Activated T-cell treated with anti-CD3 and anti-CD28 coated beads, Interleukin-2, amount 50 U/mL, for 72 hours (primary cell): ENCODE measurements at regions not wholly inside any gene's neighbourhood (a gene's known extent, or its start where the extent isn't known, plus 50 kb on each side); places are given as distances from the start of the nearest gene placed in this dataset.
"Not testable (repeated sequence)": the region's sequence is repeated elsewhere in the genome, so short reads cannot be mapped to it uniquely, and the experiment has no call there.

Experiments
- ATAC-seq, 2 donors: fragments of 150-1000 bp; cut with Tn5 transposase; replicated peaks in 1 of 2; 2 replicates each; pipeline ENCODE4 v1.10.0; 2021; ENCODE audit warnings: moderate library complexity in 2 of 2, mild to moderate bottlenecking in 1 of 2
- DNase-seq, 2 donors: peaks; one replicate each; pipeline ENCODE4 v3.0.0; 2021 to 2022; ENCODE audit warnings: mixed read lengths in 1 of 2
- H3K27ac Mint-ChIP-seq: one replicate; pipeline ENCODE4 v1.8.0; 2022; ENCODE audit warnings: mild to moderate bottlenecking, moderate library complexity, mixed read lengths
- H3K27me3 Mint-ChIP-seq: one replicate; pipeline ENCODE4 v1.8.0; 2022; ENCODE audit warnings: low read depth, mixed read lengths
- H3K36me3 Mint-ChIP-seq, 2 donors: one replicate each; pipeline ENCODE4 v1.8.0; 2022; ENCODE audit warnings: mixed read lengths in 2 of 2, mild to moderate bottlenecking in 1 of 2; ENCODE audit not compliant: insufficient read depth in 2 of 2
- H3K4me1 Mint-ChIP-seq: one replicate; pipeline ENCODE4 v1.8.0; 2022; ENCODE audit warnings: low read depth, mixed read lengths
- H3K4me3 Mint-ChIP-seq, 2 donors: one replicate each; pipeline ENCODE4 v1.8.0; 2022; ENCODE audit warnings: mild to moderate bottlenecking in 2 of 2, mixed read lengths in 2 of 2, moderate library complexity in 2 of 2
- H3K9me3 Mint-ChIP-seq, 2 donors: one replicate each; pipeline ENCODE4 v1.8.0; 2022; ENCODE audit warnings: mixed read lengths in 2 of 2

DNA sequence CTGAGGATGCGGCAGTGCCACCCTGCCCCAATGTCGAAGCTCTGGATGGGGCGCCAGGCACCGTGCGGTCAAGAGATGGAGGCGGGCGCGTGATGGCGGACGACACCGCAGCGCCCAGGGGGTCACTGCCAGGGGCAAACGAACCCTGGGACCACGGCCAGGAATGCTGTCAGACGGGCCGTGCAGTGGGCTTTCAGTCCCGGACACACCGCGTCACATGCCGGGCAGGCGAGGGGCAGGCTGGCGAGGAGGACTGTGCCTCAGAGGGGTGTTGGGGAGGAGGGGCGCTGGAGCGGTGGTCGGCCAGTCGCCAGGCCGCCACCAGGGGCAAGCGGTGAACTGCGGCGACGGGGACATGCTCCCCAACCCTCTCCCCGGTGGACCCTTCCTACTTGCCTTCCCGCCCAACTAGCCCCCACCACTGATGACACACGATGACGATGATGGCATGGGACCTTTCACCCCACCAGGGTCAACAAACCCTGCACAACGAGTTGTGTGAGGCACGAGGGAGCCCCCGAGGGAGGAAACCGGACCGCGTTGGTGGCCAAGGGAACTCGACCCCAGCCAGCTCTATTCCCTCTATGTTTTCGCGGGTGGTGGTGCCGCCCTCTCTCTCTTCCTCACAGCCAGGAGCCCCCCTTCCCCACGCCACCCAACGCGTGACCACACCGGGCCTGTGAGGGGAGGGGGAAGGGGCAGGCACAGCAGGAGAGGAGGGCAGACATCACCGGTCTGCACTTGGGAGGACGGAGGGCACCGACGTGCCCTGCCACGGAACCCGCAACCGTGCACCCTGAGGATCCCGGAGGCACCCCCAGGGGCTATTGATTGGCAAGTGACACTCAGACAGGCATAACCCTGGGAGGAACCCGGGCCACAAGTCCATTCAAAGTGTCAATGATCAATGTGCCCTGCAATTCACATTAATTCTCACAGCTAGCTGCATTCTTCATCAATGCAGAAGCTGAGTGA lies 1960.9 kb upstream of the DEFB115 start:
- Mint-ChIP-seq H3K27ac (no peak overlapping the region), H3K9me3 (peaks cover 10 to 19% of the 10 kb centered on the region in 2 donors), H3K27me3 (no peaks in the 10 kb centered on the region), H3K4me1 (no peaks in the 10 kb centered on the region), H3K36me3 (peaks cover 17 to 20% of the 10 kb centered on the region in 2 donors), H3K4me3 (no peak overlapping the region)
- ATAC-seq (no peak), DNase-seq (no peak)

DNA sequence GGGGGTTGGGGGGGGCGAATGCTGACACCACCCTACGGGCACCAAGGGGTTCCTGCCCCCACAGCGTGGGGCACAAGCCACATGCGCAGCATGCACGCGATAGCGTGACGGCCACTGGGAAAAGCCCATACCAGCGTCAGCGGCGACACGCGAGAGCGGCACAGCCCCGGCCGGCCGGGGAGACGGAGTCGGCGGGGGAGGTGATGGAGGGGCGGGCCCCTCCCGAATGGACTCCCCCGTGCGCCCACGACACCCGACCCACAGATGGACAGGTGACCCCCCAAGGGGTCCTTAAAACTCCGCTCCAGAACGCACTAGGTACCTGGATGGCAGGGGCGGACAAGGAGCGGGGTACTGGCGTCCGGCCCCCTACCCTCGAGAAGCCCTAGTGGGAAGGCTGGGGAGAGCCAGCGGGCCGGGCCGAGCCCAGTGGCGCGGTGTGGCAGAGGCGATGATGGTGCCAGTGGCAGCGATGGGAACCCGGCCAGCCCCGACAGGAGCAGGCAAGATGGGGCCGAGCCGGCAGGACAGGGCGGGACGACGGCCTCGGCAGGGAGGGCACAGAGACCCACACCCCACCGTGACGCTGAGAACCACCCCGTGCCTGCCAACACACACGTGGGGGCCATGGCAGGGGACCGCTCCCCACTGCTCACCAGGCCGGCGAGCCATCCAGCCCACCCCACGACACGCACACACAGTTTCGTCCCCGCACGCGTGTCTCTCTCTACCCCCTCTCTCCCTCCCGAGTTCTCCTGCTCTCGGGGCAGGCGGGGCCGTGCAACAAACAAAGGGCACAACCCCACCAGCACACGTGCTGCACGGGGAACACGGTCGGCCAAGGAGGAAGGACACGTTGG lies 1959.8 kb upstream of the DEFB115 start:
- Mint-ChIP-seq H3K27me3 (no peaks in the 10 kb centered on the region), H3K27ac (no peak overlapping the region), H3K4me1 (no peaks in the 10 kb centered on the region), H3K36me3 (peaks cover 17 to 20% of the 10 kb centered on the region in 2 donors), H3K4me3 (no peak overlapping the region), H3K9me3 (peaks cover 10 to 19% of the 10 kb centered on the region in 2 donors)
- DNase-seq = no peak
- ATAC-seq = no peak

DNA sequence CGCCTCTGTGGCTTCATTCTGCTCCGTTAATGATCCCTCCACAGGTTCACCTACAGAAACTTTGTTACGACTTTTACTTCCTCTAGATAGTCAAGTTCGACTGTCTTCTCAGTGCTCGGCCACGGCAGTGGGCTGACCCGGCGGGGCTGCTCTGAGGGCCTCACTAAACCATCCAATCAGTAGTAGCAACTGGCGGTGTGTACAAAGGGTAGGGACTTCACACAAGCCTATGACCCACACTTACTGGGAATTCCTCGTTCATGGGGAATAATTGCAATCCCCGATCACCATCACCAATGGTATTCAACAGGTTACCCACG lies 1959.2 kb upstream of the DEFB115 start:
- DNase-seq = no peak
- Mint-ChIP-seq H3K4me1 (no peaks in the 10 kb centered on the region), H3K4me3 (no peak overlapping the region), H3K9me3 (peaks cover 10 to 21% of the 10 kb centered on the region in 2 donors), H3K36me3 (peaks cover 18 to 20% of the 10 kb centered on the region in 2 donors), H3K27me3 (no peaks in the 10 kb centered on the region), H3K27ac (no peak overlapping the region)
- ATAC-seq = no peak

DNA sequence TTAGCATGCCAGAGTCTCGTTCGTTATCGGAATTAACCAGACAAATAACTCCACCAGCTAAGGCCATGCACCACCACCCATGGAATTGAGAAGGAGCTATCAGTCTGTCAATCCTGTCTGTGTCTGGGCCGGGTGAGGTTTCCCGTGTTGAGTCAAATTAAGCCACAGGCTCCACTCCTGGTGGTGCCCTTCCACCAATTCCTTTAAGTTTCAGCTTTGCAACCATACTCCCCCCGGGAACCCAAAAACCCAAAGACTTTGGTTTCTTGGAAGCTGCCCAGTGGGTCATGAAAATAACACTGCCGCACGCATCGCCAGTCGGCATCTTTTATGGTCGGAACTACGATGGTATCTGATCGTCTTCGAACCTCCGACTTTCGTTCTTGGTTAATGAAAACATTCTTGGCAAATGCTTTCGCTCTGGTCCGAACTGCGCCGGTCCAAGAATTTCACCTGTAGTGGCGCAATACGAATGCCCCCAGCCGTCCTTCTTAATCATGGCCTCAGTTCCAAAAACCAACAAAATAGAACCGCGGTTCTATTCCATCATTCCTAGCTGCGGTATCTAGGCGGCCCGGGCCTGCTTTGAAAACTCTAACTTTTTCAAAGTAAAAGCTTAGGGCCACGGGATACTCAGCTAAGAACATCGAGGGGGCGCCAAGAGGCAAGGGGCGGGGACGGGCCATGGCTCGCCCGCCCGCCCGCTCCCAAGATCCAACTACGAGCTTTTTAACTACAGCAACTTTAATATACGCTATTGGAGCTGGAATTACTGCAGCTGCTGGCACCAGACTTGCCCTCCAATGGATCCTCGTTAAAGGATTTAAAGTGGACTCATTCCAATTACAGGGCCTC lies 1958.5 kb upstream of the DEFB115 start:
- Mint-ChIP-seq H3K27ac (no peak overlapping the region), H3K9me3 (peaks cover 10 to 22% of the 10 kb centered on the region in 2 donors), H3K27me3 (no peaks in the 10 kb centered on the region), H3K36me3 (peaks cover 19 to 20% of the 10 kb centered on the region in 2 donors), H3K4me1 (no peaks in the 10 kb centered on the region), H3K4me3 (no peak overlapping the region)
- no peak for ATAC-seq
- DNase-seq = no peak

DNA sequence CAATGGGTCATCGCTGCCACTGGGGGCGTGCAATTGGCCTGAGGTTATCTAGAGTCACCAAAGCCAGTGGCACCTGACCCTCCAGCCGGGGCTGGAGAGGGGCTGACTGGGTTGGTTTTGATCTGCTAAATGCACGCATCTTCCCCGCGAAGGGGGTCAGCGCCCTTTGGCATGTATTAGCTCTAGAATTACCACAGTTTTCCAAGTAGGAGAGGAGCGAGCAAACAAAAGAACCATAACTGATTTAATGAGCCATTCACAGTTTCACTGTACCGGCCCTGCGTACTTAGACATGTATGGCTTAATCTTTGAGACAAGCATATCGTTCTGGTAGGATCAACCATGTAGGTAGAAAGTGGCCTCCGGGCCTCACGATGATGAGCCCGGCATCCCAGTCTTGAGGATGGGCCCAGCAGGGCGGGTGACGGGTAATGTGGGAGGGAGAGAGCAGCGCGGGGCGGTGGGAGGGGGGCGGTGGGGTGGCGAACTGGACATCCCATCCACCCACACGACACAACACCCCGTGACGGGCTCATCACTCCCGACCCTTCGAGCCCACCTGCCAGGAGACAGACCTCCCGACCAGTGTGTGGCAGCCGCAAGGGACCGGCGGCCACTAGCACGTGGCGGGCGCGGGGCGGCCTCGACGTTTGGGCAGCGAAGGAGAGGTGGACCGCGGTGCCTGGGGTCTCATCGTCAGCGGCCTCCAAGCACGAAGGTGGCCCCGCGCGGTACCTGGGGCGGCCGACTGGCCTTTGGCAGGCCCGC lies 1957.5 kb upstream of the DEFB115 start:
- ATAC-seq (no peak), DNase-seq (no peak)
- H3K9me3 Mint-ChIP-seq = peaks cover 14 to 26% of the 10 kb centered on the region in 2 donors
- no peak overlapping the region for H3K4me3 Mint-ChIP-seq
- peaks cover 23% of the 10 kb centered on the region in 2 donors for H3K36me3 Mint-ChIP-seq
- H3K27me3 Mint-ChIP-seq = no peaks in the 10 kb centered on the region
- no peak overlapping the region for H3K27ac Mint-ChIP-seq
- H3K4me1 Mint-ChIP-seq = no peaks in the 10 kb centered on the region

DNA sequence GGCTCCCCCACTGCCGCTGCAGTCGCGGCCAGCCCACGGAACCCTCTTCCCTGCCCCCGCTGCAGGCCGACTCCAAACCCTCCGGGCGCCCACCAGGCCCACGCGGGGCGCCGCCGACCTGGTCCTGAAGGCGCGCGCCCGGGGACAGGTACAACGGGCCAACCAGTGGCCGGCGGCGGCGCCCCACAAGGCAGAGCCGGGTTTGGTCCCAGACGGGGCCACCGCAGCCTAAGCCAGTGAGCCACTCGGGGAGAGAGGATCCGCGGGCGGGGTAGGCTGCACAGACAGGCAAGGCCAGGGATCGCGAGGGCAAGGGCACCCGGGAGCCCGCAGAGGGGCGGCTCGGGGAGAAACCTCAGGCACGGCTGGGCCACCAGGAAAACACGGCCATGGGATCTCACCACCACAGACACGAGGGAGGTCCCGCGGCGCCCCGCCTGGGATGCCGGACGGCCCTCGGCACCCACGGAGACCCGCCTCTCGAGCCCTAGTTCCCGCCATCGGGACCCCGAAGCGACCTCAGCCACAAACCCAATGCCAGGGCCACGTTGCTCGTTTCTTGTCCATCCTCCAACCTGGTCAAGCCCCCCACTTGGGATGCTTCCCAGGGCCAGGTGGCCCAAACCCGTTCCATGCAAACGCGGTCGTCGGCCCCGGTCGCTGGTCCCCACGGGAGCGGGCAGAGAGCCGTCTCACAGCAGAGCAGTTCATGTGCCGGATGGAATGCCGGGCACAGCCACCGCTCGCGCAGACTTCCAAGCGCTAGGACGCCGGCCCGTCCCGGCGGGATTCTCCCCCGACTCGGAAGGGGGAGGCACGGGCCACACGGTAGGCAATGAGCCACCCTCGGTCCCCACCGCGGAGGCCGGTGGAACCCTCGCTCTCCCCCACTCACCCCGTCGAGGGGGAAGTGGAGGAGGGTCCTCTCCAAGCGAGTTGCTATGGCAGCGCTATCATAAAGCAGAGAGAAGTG lies 1956.6 kb upstream of the DEFB115 start:
- Mint-ChIP-seq H3K4me3 (no peak overlapping the region), H3K27ac (no peak overlapping the region), H3K9me3 (peaks cover 20 to 30% of the 10 kb centered on the region in 2 donors), H3K36me3 (peaks cover 28 to 30% of the 10 kb centered on the region in 2 donors), H3K27me3 (no peaks in the 10 kb centered on the region), H3K4me1 (peaks cover 8% of the 10 kb centered on the region)
- DNase-seq = no peak
- ATAC-seq = no peak

DNA sequence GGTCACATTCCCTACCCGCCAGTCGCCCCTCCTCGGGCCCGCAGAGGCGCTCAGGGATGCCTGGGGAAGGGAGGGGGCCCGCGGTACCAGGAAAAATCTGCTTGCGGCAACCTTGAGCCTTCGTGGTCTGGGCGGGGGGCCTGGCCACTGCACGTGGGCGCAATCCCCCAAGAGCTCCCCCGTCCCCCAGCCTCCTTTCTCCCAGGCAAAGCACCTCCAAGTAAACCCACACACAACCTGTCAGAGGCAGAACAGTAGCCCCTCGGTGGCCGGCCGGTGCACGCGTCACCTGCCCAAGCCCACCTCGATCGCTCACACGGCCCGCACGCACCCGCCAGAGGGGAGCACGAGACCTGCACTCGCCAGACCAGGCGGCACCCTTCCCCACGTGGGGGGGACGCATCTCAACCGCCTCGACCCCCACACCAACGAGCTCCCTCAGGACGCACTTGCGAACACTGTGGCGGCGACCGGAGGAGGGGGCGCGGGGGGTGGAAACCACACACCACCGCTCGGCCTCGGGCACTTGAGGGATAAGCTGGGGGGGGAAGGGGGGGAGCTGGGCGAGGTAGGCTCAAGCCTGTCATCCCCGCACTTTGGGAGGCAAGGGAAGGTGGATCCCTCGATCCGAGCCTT lies 1955.7 kb upstream of the DEFB115 start:
- DNase-seq (no peak), ATAC-seq (no peak)
- no peak overlapping the region for H3K4me3 Mint-ChIP-seq
- H3K27me3 Mint-ChIP-seq = no peaks in the 10 kb centered on the region
- no peak overlapping the region for H3K27ac Mint-ChIP-seq
- peaks cover 28 to 31% of the 10 kb centered on the region in 2 donors for H3K36me3 Mint-ChIP-seq
- H3K4me1 Mint-ChIP-seq = peaks cover 16% of the 10 kb centered on the region
- H3K9me3 Mint-ChIP-seq = peaks cover 17 to 28% of the 10 kb centered on the region in 2 donors

DNA sequence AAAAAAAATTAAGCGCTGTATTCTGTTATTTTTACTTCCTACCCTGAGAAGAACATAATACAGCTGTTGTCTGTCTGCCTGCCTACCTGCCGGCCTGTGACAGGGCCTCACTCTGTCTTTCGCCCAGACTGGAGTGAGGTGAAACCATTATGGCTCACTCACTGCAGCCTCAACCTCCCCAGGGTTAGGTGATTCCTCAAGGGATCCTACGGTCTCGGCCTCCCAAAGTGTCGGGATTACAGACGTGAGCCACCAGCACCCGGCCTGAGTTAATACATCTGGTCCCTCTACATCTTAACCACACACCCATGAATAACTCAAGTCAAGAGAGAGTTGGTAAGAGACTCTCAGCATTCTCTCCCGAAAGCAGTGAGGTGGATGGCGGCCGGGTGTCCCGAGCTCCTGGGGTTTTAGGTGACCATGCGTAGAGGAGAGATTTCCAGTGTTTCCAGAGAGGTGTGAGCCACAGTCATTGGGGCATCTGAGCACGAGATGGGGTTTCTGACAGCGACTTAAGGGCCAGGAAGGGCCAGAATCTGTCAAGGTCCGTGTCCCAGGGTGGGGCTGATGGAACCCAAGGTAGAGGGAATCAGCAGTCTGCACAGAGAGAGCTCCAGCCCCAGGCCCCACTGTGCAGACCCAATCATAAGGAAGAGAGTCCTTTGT lies 1954.4 kb upstream of the DEFB115 start:
- DNase-seq = no peak
- H3K27ac Mint-ChIP-seq = no peak overlapping the region
- no peak overlapping the region for H3K4me3 Mint-ChIP-seq
- H3K4me1 Mint-ChIP-seq = peaks cover 16% of the 10 kb centered on the region
- no peak for ATAC-seq
- peaks cover 22 to 32% of the 10 kb centered on the region in 2 donors for H3K9me3 Mint-ChIP-seq
- H3K36me3 Mint-ChIP-seq = peaks cover 30 to 32% of the 10 kb centered on the region in 2 donors
- H3K27me3 Mint-ChIP-seq = no peaks in the 10 kb centered on the region

DNA sequence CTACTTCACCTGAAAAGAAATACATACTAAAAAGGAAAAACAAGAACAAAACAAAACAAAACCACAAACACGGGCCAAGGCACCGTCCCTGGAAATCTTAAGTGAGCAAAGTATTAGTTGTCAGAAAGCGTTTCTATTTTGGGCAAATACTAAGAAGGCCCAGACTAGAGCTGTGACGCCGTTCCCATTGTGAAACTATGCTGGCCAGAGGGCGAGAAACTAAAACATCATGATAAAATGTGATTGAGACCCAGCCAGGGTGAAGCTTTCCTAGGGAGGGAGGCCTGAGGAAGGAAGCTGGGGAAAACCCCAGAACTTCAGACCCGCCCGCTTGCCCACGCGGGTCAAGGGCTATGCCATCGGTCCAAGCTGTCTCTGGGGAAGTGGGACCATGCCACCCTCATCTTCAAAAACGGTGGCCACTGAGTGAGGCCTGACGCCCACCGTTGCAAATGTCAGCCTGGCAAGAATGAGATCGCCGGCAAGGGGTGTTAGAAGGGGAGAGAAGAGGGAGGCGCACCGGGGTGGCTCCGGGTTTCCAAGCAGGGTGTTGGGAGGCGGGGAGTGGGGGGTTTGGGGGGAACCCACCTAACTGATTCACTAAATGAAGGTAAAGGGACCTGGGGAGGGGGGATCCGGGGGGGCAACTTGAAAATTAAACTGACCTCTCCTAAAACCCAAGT lies 1950.9 kb upstream of the DEFB115 start:
- no peak for DNase-seq
- H3K27me3 Mint-ChIP-seq = no peaks in the 10 kb centered on the region
- no peak for ATAC-seq
- H3K4me3 Mint-ChIP-seq = peak overlapping the region; percentile 13 to 63
- H3K4me1 Mint-ChIP-seq = peaks cover 16% of the 10 kb centered on the region
- peaks cover 26 to 28% of the 10 kb centered on the region in 2 donors for H3K9me3 Mint-ChIP-seq
- peaks cover 27 to 31% of the 10 kb centered on the region in 2 donors for H3K36me3 Mint-ChIP-seq
- H3K27ac Mint-ChIP-seq = no peak overlapping the region

DNA sequence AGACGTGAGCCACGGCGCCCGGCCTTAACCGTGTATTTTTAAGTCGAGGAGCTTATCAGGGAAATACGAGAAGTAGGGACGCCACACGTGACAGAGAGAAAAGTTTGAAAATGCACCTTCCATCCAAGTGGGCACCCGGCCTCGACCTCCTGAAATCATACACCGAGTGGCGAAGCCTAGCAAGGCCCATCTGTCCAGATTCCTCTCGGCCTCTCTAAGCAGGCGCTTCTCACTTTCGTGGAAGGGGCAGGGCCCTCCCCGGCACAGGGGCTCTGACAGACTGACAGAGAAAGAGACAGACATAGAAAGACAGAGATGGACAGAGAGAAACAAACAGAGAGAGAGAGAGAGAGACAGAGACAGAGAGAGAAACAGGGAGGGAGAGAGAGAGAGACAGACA lies 1950.0 kb upstream of the DEFB115 start:
- H3K36me3 Mint-ChIP-seq = peaks cover 27 to 31% of the 10 kb centered on the region in 2 donors
- H3K27me3 Mint-ChIP-seq, ATAC-seq, DNase-seq, H3K4me3 Mint-ChIP-seq, H3K27ac Mint-ChIP-seq: not testable (repeated sequence)
- peaks cover 26 to 31% of the 10 kb centered on the region in 2 donors for H3K9me3 Mint-ChIP-seq
- H3K4me1 Mint-ChIP-seq = peaks cover 16% of the 10 kb centered on the region
